ENCODE measurements at regions not wholly inside any gene's neighbourhood (a gene's known extent, or its start where the extent isn't known, plus 50 kb on each side); places are given as distances from the start of the nearest gene placed in this dataset.

DNA sequence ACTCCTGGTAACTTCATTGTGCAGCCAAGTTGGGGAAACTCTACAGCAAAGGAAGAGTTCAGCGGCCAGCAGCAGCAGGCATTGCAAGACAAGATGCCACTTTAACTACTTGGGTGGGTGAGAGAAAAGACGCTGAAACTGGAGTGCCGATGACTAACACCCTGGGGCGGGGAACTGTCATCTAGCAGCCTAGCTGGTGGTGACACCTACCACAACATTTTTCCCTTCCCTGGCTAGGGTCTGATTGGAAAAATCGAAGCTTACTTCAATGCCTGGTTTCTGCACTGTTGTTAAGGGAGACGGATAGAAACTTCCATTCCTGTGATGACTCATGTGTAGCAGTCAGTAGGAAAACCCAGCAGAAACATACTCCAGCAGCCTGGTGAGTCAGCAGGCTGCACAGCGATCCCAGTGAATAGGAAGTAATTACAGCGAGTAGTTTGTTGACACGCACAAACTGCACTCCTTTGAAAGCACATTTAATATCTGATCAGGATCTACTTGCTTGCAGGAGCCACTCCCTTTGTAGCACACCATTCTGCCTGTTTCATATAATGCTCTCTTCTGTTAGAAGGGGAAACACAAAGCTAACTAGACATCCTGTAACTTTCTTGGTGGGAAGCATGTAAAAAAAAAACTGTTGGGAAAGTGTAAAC, 62.1 kb upstream of the MAPRE2 start:
- Histone ChIP-seq H3K4me1 (ENCODE audit: control insufficient read depth, insufficient read depth, low read length) (no peaks in the 10 kb centered on the region), H3K36me3 (ENCODE audit: control insufficient read depth, insufficient read depth, low read length) (no peaks in the 10 kb centered on the region), H4K8ac (ENCODE audit: low read depth in 2 of 2, low read length in 2 of 2) (peak overlapping the region in 1 of 2 experiments; percentile 75; a peak in 2 of 4 replicates), H3K14ac (replicated peaks; ENCODE audit: low read depth, low read length) (no peak overlapping the region), H4K91ac (ENCODE audit: insufficient read depth, low read depth, low read length) (no peak overlapping the region), H4K20me1 (ENCODE audit: insufficient read depth, low read length) (no peaks in the 10 kb centered on the region; the same call in 1 of the 2 replicates), H3K9me3 (ENCODE audit: control insufficient read depth, insufficient read depth, low read length) (no peaks in the 10 kb centered on the region), H3K27ac (ENCODE audit: insufficient read depth, low read length) (no peak overlapping the region), H3K9me1 (ENCODE audit: insufficient read depth, low read length) (no peaks in the 10 kb centered on the region), H3K4me3 (ENCODE audit: insufficient read depth, low read depth, low read length) (peak overlapping the region; percentile 73), H3K4me2 (ENCODE audit: low read depth, low read length) (peak overlapping the region; percentile 88), H2BK5ac (ENCODE audit: low read depth, low read length, poor library complexity, severe bottlenecking) (peak overlapping the region; percentile 39), H3K79me1 (ENCODE audit: low read depth in 1 of 2, low read length in 2 of 2) (no peaks in the 10 kb centered on the region), H3K27me3 (ENCODE audit: control insufficient read depth, insufficient read depth, low read length) (peaks cover 20% of the 10 kb centered on the region), H3K9ac (ENCODE audit: low read depth, low read length) (no peak overlapping the region; the same call in 1 of the 2 replicates), H3K56ac (ENCODE audit: extremely low read depth, insufficient read depth, low read length) (no peak overlapping the region), H2BK120ac (ENCODE audit: low read depth, low read length) (peak overlapping the region; percentile 51; the same call in 1 of the 2 replicates), H2BK15ac (ENCODE audit: low read depth, low read length) (no peak overlapping the region; the same call in 2 of the 3 replicates), H3K4ac (ENCODE audit: low read depth, low read length) (no peak overlapping the region), H3K18ac (ENCODE audit: low read depth, low read length) (no peak overlapping the region), H2AK9ac (replicated peaks; ENCODE audit: low read depth, low read length, poor library complexity) (no peak overlapping the region), H2AK5ac (ENCODE audit: low read depth, low read length) (no peak overlapping the region), H2AFZ (replicated peaks; ENCODE audit: low read length, poor library complexity) (peak overlapping the region; percentile 85), H2BK20ac (ENCODE audit: low read depth, low read length) (0 out of 2 replicates have a peak overlapping the region, but pooled peaks have one; percentile 41), H3K23ac (ENCODE audit: low read depth, low read length) (0 out of 2 replicates have a peak overlapping the region, but pooled peaks have one; percentile 39), H4K5ac (ENCODE audit: low read depth, low read length) (no peak overlapping the region)
- dilution Hi-C loops (cut with HindIII; ENCODE audit: low sequenced_read_pairs, unreplicated experiment) (no loop called here), in situ Hi-C loops (cut with MboI; ENCODE audit: low sequenced_read_pairs) (no loop called here), intact Hi-C loops (cut with micrococcal nuclease) (loop anchor here (1.0 to 10.0 kb wide), 5 partner anchors 63 to 384 kb away; partner anchors contain the start of gene MAPRE2)
- POLR2A ChIA-PET (ENCODE audit: unreplicated experiment), result no interaction called here
- DNase-seq (peak; percentile 95), ATAC-seq (ENCODE audit: low read depth) (peak; percentile 88)
- WGBS, 2 experiments (ENCODE audit: extremely low coverage in 2 of 2, insufficient read length in 1 of 2), result no CpG with 5 or more reads among the region's 9 CpGs
- BruUV-seq (replicated peaks), result no TSS peak
- CTCF ChIA-PET, result no interaction called here
- TF ChIP-seq CEBPB (IDR thresholded peaks at IDR 0.05; ENCODE audit: low read depth, low read length) (no peak; the same call in 1 of the 2 replicates), MAZ (IDR thresholded peaks at IDR 0.05; ENCODE audit: borderline replicate concordance, low read depth, low read length) (no peak), FOS (IDR thresholded peaks at IDR 0.05; ENCODE audit: low read depth, low read length) (peak; percentile 100), SMC3 (IDR thresholded peaks at IDR 0.05; ENCODE audit: low read depth, low read length) (no peak; the same call in 1 of the 2 replicates), RCOR1 (IDR thresholded peaks at IDR 0.05; ENCODE audit: insufficient replicate concordance, low read length) (no peak), RAD21 (IDR thresholded peaks at IDR 0.05; ENCODE audit: low read length) (no peak), MXI1 (IDR thresholded peaks at IDR 0.05; ENCODE audit: borderline replicate concordance, low read depth, low read length) (no peak), MAFK (IDR thresholded peaks at IDR 0.05; ENCODE audit: low read depth, low read length) (peak; percentile 42), POLR2A (IDR thresholded peaks at IDR 0.05; ENCODE audit: low read depth, low read length) (no peak), NFE2L2 (IDR thresholded peaks at IDR 0.05; ENCODE audit: low read depth, low read length) (peak; percentile 62; the same call in 1 of the 2 replicates), BHLHE40 (IDR thresholded peaks at IDR 0.05; ENCODE audit: low read depth, low read length) (peak; percentile 52; the same call in 1 of the 2 replicates), RFX5 (IDR thresholded peaks at IDR 0.05; ENCODE audit: low read depth, low read length) (0 out of 2 replicates have a peak, but pooled peaks have one; percentile 4)
- TF ChIP-seq, protein P1, sequence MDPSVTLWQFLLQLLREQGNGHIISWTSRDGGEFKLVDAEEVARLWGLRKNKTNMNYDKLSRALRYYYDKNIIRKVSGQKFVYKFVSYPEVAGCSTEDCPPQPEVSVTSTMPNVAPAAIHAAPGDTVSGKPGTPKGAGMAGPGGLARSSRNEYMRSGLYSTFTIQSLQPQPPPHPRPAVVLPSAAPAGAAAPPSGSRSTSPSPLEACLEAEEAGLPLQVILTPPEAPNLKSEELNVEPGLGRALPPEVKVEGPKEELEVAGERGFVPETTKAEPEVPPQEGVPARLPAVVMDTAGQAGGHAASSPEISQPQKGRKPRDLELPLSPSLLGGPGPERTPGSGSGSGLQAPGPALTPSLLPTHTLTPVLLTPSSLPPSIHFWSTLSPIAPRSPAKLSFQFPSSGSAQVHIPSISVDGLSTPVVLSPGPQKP (IDR thresholded peaks at IDR 0.05; ENCODE audit: borderline replicate concordance, low read depth, low read length), result no peak
- TF ChIP-seq, protein P2, sequence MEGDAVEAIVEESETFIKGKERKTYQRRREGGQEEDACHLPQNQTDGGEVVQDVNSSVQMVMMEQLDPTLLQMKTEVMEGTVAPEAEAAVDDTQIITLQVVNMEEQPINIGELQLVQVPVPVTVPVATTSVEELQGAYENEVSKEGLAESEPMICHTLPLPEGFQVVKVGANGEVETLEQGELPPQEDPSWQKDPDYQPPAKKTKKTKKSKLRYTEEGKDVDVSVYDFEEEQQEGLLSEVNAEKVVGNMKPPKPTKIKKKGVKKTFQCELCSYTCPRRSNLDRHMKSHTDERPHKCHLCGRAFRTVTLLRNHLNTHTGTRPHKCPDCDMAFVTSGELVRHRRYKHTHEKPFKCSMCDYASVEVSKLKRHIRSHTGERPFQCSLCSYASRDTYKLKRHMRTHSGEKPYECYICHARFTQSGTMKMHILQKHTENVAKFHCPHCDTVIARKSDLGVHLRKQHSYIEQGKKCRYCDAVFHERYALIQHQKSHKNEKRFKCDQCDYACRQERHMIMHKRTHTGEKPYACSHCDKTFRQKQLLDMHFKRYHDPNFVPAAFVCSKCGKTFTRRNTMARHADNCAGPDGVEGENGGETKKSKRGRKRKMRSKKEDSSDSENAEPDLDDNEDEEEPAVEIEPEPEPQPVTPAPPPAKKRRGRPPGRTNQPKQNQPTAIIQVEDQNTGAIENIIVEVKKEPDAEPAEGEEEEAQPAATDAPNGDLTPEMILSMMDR (conservative IDR thresholded peaks at IDR 0.05; ENCODE audit: low read depth, low read length), result no peak
- TF ChIP-seq, protein P3, sequence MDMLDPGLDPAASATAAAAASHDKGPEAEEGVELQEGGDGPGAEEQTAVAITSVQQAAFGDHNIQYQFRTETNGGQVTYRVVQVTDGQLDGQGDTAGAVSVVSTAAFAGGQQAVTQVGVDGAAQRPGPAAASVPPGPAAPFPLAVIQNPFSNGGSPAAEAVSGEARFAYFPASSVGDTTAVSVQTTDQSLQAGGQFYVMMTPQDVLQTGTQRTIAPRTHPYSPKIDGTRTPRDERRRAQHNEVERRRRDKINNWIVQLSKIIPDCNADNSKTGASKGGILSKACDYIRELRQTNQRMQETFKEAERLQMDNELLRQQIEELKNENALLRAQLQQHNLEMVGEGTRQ (IDR thresholded peaks at IDR 0.05; ENCODE audit: low read depth, low read length), result no peak
